GM23338 (cell line): ENCODE measurements at regions not wholly inside any gene's neighbourhood (a gene's known extent, or its start where the extent isn't known, plus 50 kb on each side); places are given as distances from the start of the nearest gene placed in this dataset.

ENCODE experiments used
- ATAC-seq: fragments of 200-7000 bp; cut with Tn5 transposase; 3 replicates; pipeline ENCODE4 v1.9.1; 2020
- DNase-seq: peaks from one replicate; pipeline ENCODE4 v3.0.0-alpha.2; 2015; ENCODE audit warnings: low spot score
- H2AFZ ChIP-seq: fragments of 200-600 bp; sonication (generic); 2 replicates; pipeline ENCODE4 v1.8.0; 2016; ENCODE audit warnings: antibody characterized with exemption, mild to moderate bottlenecking, moderate library complexity
- H3F3A ChIP-seq: fragments of 200-600 bp; sonication (generic); replicated peaks from 2 replicates; pipeline ENCODE4 v1.8.0; 2017; ENCODE audit warnings: antibody characterized with exemption, mixed run types, low read depth
- H3K27ac ChIP-seq: fragments of 200-600 bp; sonication (generic); 2 replicates; pipeline ENCODE4 v1.6.1; 2016; ENCODE audit warnings: low read depth
- H3K27me3 ChIP-seq: fragments of 200-600 bp; sonication (generic); 2 replicates; pipeline ENCODE4 v1.8.0; 2016; ENCODE audit warnings: mild to moderate bottlenecking, mixed run types, moderate library complexity; ENCODE audit not compliant: insufficient read depth
- H3K36me3 ChIP-seq: fragments of 200-600 bp; sonication (generic); 2 replicates; pipeline ENCODE4 v1.8.0; 2016; ENCODE audit warnings: mild to moderate bottlenecking; ENCODE audit not compliant: insufficient read depth
- H3K4me1 ChIP-seq: fragments of 200-600 bp; sonication (generic); 2 replicates; pipeline ENCODE4 v1.8.0; 2016; ENCODE audit warnings: mild to moderate bottlenecking, moderate library complexity; ENCODE audit not compliant: insufficient read depth
- H3K4me2 ChIP-seq: fragments of 200-600 bp; sonication (generic); 2 replicates; pipeline ENCODE4 v1.7.1; 2017; ENCODE audit warnings: mixed run types
- H3K4me3 ChIP-seq: fragments of 200-600 bp; sonication (generic); 2 replicates; pipeline ENCODE4 v1.6.1; 2016; ENCODE audit warnings: mixed run types
- H3K79me2 ChIP-seq: fragments of 200-600 bp; sonication (generic); replicated peaks from 2 replicates; pipeline ENCODE4 v1.8.0; 2017; ENCODE audit warnings: mild to moderate bottlenecking; ENCODE audit not compliant: insufficient read depth
- H3K9me2 ChIP-seq: fragments of 200-600 bp; sonication (generic); 2 replicates; pipeline ENCODE4 v1.8.0; 2017; ENCODE audit not compliant: insufficient read depth
- H4K20me1 ChIP-seq: fragments of 200-600 bp; sonication (generic); replicated peaks from 2 replicates; pipeline ENCODE4 v1.8.0; 2017; ENCODE audit warnings: mild to moderate bottlenecking; ENCODE audit not compliant: insufficient read depth
- H3K27ac Mint-ChIP-seq: 2 replicates; pipeline ENCODE4 v1.8.0; 2020; ENCODE audit warnings: inconsistent platforms, mild to moderate bottlenecking, moderate library complexity, mixed read lengths
- H3K27me3 Mint-ChIP-seq: 3 replicates; pipeline ENCODE4 v1.8.0; 2022; ENCODE audit warnings: low read depth, mild to moderate bottlenecking, moderate library complexity, mixed read lengths, inconsistent platforms; ENCODE audit not compliant: insufficient read depth, poor library complexity
- H3K36me3 Mint-ChIP-seq: 3 replicates; pipeline ENCODE4 v1.8.0; 2021; ENCODE audit warnings: low read depth, mild to moderate bottlenecking, inconsistent platforms, moderate library complexity, mixed read lengths
- H3K4me1 Mint-ChIP-seq: 3 replicates; pipeline ENCODE4 v1.8.0; 2020; ENCODE audit warnings: mild to moderate bottlenecking, inconsistent platforms, mixed read lengths
- H3K4me3 Mint-ChIP-seq: 3 replicates; pipeline ENCODE4 v1.8.0; 2021; ENCODE audit warnings: moderate library complexity, mild to moderate bottlenecking, inconsistent platforms, mixed read lengths
- H3K9me3 Mint-ChIP-seq: 3 replicates; pipeline ENCODE4 v1.8.0; 2020; ENCODE audit warnings: moderate library complexity, mild to moderate bottlenecking, inconsistent platforms, mixed read lengths
- EZH2 ChIP-seq: fragments of 200-600 bp; sonication (generic); IDR thresholded peaks from one replicate; pipeline ENCODE4 v1.8.0; 2017; ENCODE audit warnings: antibody characterized with exemption, mild to moderate bottlenecking, low read depth; ENCODE audit not compliant: unreplicated experiment
- JUNB ChIP-seq: IDR thresholded peaks from one replicate; pipeline ENCODE4 v1.6.1; 2016; ENCODE audit warnings: antibody characterized with exemption; ENCODE audit not compliant: unreplicated experiment
- NANOG ChIP-seq: IDR thresholded peaks from 2 replicates; pipeline ENCODE4 v1.6.1; 2016; ENCODE audit warnings: antibody characterized with exemption, borderline replicate concordance
- POLR2AphosphoS5 ChIP-seq: IDR thresholded peaks from 2 replicates; pipeline ENCODE4 v1.6.1; 2016; ENCODE audit warnings: antibody characterized with exemption, low read depth
- STAT1 ChIP-seq: IDR thresholded peaks from one replicate; pipeline ENCODE4 v1.6.1; 2016; ENCODE audit warnings: antibody characterized with exemption; ENCODE audit not compliant: unreplicated experiment
- ZNF114 ChIP-seq: fragments of 250-450 bp; sonication (Bioruptor Pico); IDR thresholded peaks from 2 replicates; pipeline ENCODE4 v1.5.0; 2020; ENCODE audit warnings: mild to moderate bottlenecking, moderate library complexity
- ZNF331 ChIP-seq: fragments of 250-450 bp; sonication (Bioruptor Pico); IDR thresholded peaks from 2 replicates; pipeline ENCODE4 v1.5.0; 2020; ENCODE audit warnings: low read depth, mild to moderate bottlenecking, moderate library complexity
- ZNF462 ChIP-seq: fragments of 250-450 bp; sonication (Bioruptor Pico); IDR thresholded peaks from 2 replicates; pipeline ENCODE4 v1.5.0; 2020; ENCODE audit warnings: mild to moderate bottlenecking, moderate library complexity
- TF ChIP-seq, protein P1 (sequence below), 2 experiments: fragments of 200-600 bp in 1 of 2; sonication (generic) in 1 of 2; conservative IDR thresholded peaks; 2 replicates each; pipeline versions ENCODE4 v1.5.1 to v1.6.1; 2016 to 2017; ENCODE audit warnings: antibody characterized with exemption in 2 of 2, low read depth in 2 of 2, mild to moderate bottlenecking in 2 of 2, moderate library complexity in 1 of 2
- TF ChIP-seq, protein P2 (sequence below): IDR thresholded peaks from one replicate; pipeline ENCODE4 v1.6.1; 2018; ENCODE audit warnings: antibody characterized with exemption; ENCODE audit not compliant: unreplicated experiment

DNA sequence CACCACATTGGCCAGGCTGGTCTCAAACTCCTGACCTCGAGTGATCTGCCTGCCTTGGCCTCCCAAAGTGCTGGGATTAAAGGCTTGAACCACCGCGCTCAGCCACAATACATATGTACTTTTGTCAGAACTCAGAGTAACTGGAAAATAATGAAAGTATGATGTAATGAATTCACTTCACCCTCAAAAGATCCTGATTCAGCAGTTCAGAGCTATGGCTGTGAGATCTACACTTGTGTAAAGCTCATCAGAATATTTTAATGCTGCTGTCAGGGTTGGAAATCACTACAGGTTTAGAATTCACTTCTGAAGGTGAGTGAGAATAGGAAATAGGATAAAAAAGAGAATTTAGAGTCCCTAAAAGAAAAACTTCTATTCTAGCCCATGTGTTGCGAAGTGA is 464.5 kb upstream of the NRSN1 start:
- Histone ChIP-seq H3K27me3 (no peaks in the 10 kb centered on the region), H3K4me1 (no peaks in the 10 kb centered on the region; the same call in 1 of the 2 replicates), H3K27ac (no peak overlapping the region), H3K36me3 (no peaks in the 10 kb centered on the region), H2AFZ (no peak overlapping the region), H3K4me2 (no peak overlapping the region), H3F3A (no peaks in the 10 kb centered on the region), H4K20me1 (no peaks in the 10 kb centered on the region), H3K4me3 (no peak overlapping the region), H3K9me2 (peaks cover 3% of the 10 kb centered on the region; the same call in 1 of the 2 replicates), H3K79me2 (no peaks in the 10 kb centered on the region)
- Mint-ChIP-seq H3K36me3 (peaks cover 2% of the 10 kb centered on the region; the same call in 1 of the 3 replicates), H3K9me3 (peaks cover 3% of the 10 kb centered on the region; the same call in 2 of the 3 replicates), H3K27ac (no peak overlapping the region), H3K4me1 (peaks cover 15% of the 10 kb centered on the region), H3K27me3 (peaks cover 7% of the 10 kb centered on the region), H3K4me3 (no peak overlapping the region)
- ATAC-seq (no peak), DNase-seq (no peak)
- TF ChIP-seq POLR2AphosphoS5: no peak

- no peaks in the 10 kb centered on the region for H3K36me3 ChIP-seq
- Mint-ChIP-seq H3K9me3 (peaks cover 17% of the 10 kb centered on the region), H3K36me3 (peaks cover 6% of the 10 kb centered on the region; the same call in 1 of the 3 replicates), H3K27me3 (no peaks in the 10 kb centered on the region), H3K27ac (no peak overlapping the region), H3K4me1 (peaks cover 10% of the 10 kb centered on the region), H3K4me3 (no peak overlapping the region)
- no peak overlapping the region for H2AFZ ChIP-seq
- peaks cover 8% of the 10 kb centered on the region; the same call in 1 of the 2 replicates for H3K9me2 ChIP-seq
- H3K4me2 ChIP-seq: no peak overlapping the region
- H3K27me3 ChIP-seq: no peaks in the 10 kb centered on the region
- H3F3A ChIP-seq: no peaks in the 10 kb centered on the region
- no peaks in the 10 kb centered on the region for H3K79me2 ChIP-seq
- ATAC-seq: no peak
- DNase-seq: no peak
- H3K4me1 ChIP-seq: no peaks in the 10 kb centered on the region
- no peak overlapping the region for H3K4me3 ChIP-seq
- H4K20me1 ChIP-seq: no peaks in the 10 kb centered on the region
- no peak overlapping the region for H3K27ac ChIP-seq
- TF ChIP-seq JUNB (no peak), STAT1 (no peak), POLR2AphosphoS5 (no peak), ZNF331 (CRISPR knock-in tag) (no peak), NANOG (no peak), ZNF114 (CRISPR knock-in tag) (no peak), ZNF462 (CRISPR knock-in tag) (no peak), EZH2 (no peak)
- TF ChIP-seq, protein P1, sequence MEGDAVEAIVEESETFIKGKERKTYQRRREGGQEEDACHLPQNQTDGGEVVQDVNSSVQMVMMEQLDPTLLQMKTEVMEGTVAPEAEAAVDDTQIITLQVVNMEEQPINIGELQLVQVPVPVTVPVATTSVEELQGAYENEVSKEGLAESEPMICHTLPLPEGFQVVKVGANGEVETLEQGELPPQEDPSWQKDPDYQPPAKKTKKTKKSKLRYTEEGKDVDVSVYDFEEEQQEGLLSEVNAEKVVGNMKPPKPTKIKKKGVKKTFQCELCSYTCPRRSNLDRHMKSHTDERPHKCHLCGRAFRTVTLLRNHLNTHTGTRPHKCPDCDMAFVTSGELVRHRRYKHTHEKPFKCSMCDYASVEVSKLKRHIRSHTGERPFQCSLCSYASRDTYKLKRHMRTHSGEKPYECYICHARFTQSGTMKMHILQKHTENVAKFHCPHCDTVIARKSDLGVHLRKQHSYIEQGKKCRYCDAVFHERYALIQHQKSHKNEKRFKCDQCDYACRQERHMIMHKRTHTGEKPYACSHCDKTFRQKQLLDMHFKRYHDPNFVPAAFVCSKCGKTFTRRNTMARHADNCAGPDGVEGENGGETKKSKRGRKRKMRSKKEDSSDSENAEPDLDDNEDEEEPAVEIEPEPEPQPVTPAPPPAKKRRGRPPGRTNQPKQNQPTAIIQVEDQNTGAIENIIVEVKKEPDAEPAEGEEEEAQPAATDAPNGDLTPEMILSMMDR (conservative IDR thresholded peaks at IDR 0.05; ENCODE audit: low read depth in 2 of 2): no peak
- TF ChIP-seq, protein P2, sequence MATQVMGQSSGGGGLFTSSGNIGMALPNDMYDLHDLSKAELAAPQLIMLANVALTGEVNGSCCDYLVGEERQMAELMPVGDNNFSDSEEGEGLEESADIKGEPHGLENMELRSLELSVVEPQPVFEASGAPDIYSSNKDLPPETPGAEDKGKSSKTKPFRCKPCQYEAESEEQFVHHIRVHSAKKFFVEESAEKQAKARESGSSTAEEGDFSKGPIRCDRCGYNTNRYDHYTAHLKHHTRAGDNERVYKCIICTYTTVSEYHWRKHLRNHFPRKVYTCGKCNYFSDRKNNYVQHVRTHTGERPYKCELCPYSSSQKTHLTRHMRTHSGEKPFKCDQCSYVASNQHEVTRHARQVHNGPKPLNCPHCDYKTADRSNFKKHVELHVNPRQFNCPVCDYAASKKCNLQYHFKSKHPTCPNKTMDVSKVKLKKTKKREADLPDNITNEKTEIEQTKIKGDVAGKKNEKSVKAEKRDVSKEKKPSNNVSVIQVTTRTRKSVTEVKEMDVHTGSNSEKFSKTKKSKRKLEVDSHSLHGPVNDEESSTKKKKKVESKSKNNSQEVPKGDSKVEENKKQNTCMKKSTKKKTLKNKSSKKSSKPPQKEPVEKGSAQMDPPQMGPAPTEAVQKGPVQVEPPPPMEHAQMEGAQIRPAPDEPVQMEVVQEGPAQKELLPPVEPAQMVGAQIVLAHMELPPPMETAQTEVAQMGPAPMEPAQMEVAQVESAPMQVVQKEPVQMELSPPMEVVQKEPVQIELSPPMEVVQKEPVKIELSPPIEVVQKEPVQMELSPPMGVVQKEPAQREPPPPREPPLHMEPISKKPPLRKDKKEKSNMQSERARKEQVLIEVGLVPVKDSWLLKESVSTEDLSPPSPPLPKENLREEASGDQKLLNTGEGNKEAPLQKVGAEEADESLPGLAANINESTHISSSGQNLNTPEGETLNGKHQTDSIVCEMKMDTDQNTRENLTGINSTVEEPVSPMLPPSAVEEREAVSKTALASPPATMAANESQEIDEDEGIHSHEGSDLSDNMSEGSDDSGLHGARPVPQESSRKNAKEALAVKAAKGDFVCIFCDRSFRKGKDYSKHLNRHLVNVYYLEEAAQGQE: no peak
Measured at GRCh38 chr6:23663096-23663495, 462.9 kb upstream of the NRSN1 start.
